AG04449 (cell line): ENCODE measurements at regions not wholly inside any gene's neighbourhood (a gene's known extent, or its start where the extent isn't known, plus 50 kb on each side); places are given as distances from the start of the nearest gene placed in this dataset.

ENCODE experiments used
- CTCF ChIA-PET: fragments of 350-600 bp; formaldehyde crosslinking; extraction: SDS; loops from one replicate; lab custom pipeline; 2021; ENCODE audit warnings: antibody characterized with exemption; lab: Yijun Ruan, JAX
- POLR2A ChIA-PET: fragments of 400-600, 350-600 bp; formaldehyde crosslinking; extraction: SDS; loops from one replicate; lab custom pipeline; 2020; ENCODE audit warnings: antibody characterized with exemption, inconsistent platforms; lab: Yijun Ruan, JAX
- DNase-seq: peaks from one replicate; pipeline ENCODE4 v3.0.0-alpha.2; 2010; ENCODE audit warnings: low read depth, low spot score
- H3K4me3 ChIP-seq: 2 replicates; pipeline ENCODE4 v1.5.1; 2011; ENCODE audit warnings: low read depth, mild to moderate bottlenecking, control low read depth, low read length
- TF ChIP-seq, protein P1 (sequence below): IDR thresholded peaks from one replicate; pipeline ENCODE4 v1.5.1; 2011; ENCODE audit warnings: mild to moderate bottlenecking, moderate library complexity, low read length, control low read depth, inconsistent platforms; ENCODE audit not compliant: insufficient read depth; ENCODE audit errors: missing control alignments

DNA sequence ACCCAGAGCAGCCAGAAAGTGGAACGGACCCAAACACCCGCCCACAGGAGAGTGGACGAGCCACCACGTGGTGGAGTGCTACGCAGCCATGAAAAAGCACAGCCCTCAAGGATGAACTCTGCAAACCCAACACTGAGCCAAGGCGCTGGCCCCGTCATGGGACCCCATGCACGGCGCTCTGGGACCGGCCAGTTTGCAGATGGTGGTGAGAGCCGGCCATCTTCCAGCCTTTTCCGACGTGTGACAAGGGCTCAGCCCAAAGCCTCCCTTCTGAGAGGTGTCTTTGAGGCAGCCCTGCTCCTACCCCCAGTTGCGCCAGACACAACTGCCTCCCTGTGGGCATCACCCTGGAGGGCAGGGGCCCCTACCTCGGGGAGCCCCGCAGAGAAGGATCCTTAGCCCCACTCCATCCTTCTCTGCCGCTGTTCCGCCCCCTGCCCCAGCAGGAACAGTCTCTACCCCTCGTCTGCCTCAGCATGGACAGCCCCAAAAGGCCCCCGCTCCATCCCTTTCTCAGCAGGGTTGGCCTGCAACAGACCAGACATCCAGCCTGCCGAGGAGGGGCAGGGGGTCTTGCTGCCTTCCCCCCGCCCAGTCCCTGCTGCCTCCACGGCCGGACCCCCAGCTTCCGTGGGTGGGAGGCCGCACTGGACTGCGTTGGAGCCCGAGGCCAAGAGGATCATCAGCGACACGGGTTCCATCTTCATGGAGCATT, 75.7 kb downstream of the MICALL2 start:
- CTCF ChIA-PET = no interaction called here
- H3K4me3 ChIP-seq = no peak overlapping the region
- no peak for DNase-seq
- POLR2A ChIA-PET = no interaction called here
- TF ChIP-seq, protein P1, sequence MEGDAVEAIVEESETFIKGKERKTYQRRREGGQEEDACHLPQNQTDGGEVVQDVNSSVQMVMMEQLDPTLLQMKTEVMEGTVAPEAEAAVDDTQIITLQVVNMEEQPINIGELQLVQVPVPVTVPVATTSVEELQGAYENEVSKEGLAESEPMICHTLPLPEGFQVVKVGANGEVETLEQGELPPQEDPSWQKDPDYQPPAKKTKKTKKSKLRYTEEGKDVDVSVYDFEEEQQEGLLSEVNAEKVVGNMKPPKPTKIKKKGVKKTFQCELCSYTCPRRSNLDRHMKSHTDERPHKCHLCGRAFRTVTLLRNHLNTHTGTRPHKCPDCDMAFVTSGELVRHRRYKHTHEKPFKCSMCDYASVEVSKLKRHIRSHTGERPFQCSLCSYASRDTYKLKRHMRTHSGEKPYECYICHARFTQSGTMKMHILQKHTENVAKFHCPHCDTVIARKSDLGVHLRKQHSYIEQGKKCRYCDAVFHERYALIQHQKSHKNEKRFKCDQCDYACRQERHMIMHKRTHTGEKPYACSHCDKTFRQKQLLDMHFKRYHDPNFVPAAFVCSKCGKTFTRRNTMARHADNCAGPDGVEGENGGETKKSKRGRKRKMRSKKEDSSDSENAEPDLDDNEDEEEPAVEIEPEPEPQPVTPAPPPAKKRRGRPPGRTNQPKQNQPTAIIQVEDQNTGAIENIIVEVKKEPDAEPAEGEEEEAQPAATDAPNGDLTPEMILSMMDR = no peak

DNA sequence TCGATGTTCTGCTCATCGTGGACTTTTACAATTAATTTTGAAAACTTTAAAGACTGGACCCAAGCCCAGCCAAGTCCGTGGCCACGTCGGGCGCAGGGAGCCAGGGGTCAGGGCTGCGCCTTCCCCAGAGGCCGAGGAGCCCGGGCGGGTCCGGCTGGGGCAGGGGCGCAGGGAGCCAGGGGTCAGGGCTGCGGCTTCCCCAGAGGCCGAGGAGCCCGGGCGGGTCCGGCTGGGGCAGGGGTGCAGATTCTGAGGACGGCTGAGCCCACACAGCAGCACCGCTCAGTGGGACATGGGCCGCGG, 75.2 kb downstream of the MICALL2 start:
- TF ChIP-seq, protein P1 = no peak
- CTCF ChIA-PET = no interaction called here
- POLR2A ChIA-PET = no interaction called here
- no peak for DNase-seq
- no peak overlapping the region for H3K4me3 ChIP-seq
